ENCODE measurements at regions not wholly inside any gene's neighbourhood (a gene's known extent, or its start where the extent isn't known, plus 50 kb on each side); places are given as distances from the start of the nearest gene placed in this dataset.

- Histone ChIP-seq H3K4me3 (no peak overlapping the region), H3K9me3 (no peaks in the 10 kb centered on the region), H3K27me3 (no peaks in the 10 kb centered on the region), H3K4me1 (no peaks in the 10 kb centered on the region), H3K36me3 (no peaks in the 10 kb centered on the region), H3K27ac (no peak overlapping the region)
- WGBS, 2 donors, result 78 to 93% methylated on average over 3 of the region's 3 CpGs
- ATAC-seq, result no peak
- no peak for DNase-seq
- FAIRE-seq, result no peak
- TF ChIP-seq, protein P1, sequence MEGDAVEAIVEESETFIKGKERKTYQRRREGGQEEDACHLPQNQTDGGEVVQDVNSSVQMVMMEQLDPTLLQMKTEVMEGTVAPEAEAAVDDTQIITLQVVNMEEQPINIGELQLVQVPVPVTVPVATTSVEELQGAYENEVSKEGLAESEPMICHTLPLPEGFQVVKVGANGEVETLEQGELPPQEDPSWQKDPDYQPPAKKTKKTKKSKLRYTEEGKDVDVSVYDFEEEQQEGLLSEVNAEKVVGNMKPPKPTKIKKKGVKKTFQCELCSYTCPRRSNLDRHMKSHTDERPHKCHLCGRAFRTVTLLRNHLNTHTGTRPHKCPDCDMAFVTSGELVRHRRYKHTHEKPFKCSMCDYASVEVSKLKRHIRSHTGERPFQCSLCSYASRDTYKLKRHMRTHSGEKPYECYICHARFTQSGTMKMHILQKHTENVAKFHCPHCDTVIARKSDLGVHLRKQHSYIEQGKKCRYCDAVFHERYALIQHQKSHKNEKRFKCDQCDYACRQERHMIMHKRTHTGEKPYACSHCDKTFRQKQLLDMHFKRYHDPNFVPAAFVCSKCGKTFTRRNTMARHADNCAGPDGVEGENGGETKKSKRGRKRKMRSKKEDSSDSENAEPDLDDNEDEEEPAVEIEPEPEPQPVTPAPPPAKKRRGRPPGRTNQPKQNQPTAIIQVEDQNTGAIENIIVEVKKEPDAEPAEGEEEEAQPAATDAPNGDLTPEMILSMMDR (IDR thresholded peaks at IDR 0.05), result no peak
- intact Hi-C loops (cut with DNase I), result no loop called here
Observed at GRCh38 chr20:7240490-7240889, 473.0 kb downstream of the BMP2 start.

- intact Hi-C loops (cut with DNase I), result no loop called here
- Histone ChIP-seq H3K27me3 (peaks cover 0 to 7% (median 0%) of the 10 kb centered on the region in 4 donors), H3K4me1 (no peaks in the 10 kb centered on the region), H3K4me3 (no peak overlapping the region), H3K9me3 (no peaks in the 10 kb centered on the region), H3K27ac (no peak overlapping the region), H3K36me3 (no peaks in the 10 kb centered on the region)
- WGBS, 2 donors, result 33 to 35% methylated on average over 7 of the region's 7 CpGs
- TF ChIP-seq, protein P1 (IDR thresholded peaks at IDR 0.05), result no peak
- DNase-seq, result no peak
- no peak for FAIRE-seq
- no peak for ATAC-seq
Observed at GRCh38 chr20:7248281-7249201, 481.1 kb downstream of the BMP2 start.

- intact Hi-C loops (cut with DNase I), result no loop called here
- Histone ChIP-seq H3K4me1 (no peaks in the 10 kb centered on the region), H3K27me3 (peaks cover 0 to 7% (median 0%) of the 10 kb centered on the region in 4 donors), H3K4me3 (no peak overlapping the region), H3K36me3 (no peaks in the 10 kb centered on the region), H3K9me3 (no peaks in the 10 kb centered on the region), H3K27ac (no peak overlapping the region)
- FAIRE-seq, result no peak
- no peak for DNase-seq
- ATAC-seq, result no peak
- TF ChIP-seq, protein P1 (IDR thresholded peaks at IDR 0.05), result no peak
- 72 to 73% methylated on average over 2 of the region's 2 CpGs for WGBS, 2 donors
Observed at GRCh38 chr20:7250337-7250736, 482.9 kb downstream of the BMP2 start.

DNA sequence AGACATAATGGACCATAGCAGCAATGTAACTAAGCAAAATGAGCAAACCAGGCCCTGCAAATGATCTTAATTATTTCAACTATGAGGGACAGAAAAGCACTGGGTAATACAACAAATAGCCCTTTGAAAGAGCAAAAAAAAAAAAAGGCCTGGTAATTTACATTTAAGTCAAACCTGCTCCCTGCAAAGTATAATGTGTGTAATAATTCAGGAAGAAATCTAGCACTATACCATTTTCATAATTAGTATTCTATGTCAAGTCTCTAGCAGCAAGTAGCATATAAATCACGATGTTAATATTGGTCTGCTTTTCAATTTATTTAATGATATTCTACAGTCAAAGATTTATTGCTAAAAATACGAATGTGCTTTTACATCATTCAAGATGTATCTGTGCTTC, 489.6 kb downstream of the BMP2 start:
- 57 to 62% methylated on average over 2 of the region's 2 CpGs for WGBS, 2 donors
- TF ChIP-seq, protein P1 (IDR thresholded peaks at IDR 0.05), result no peak
- no peak for ATAC-seq
- no peaks in the 10 kb centered on the region for H3K27me3 ChIP-seq
- no peak for DNase-seq
- H3K9me3 ChIP-seq, result no peaks in the 10 kb centered on the region
- H3K4me1 ChIP-seq, result no peaks in the 10 kb centered on the region
- no peak overlapping the region for H3K27ac ChIP-seq
- intact Hi-C loops (cut with DNase I), result no loop called here
- no peaks in the 10 kb centered on the region for H3K36me3 ChIP-seq
- no peak overlapping the region for H3K4me3 ChIP-seq
- FAIRE-seq, result no peak
